CD4-positive, alpha-beta T cell (primary cell): ENCODE measurements at regions not wholly inside any gene's neighbourhood (a gene's known extent, or its start where the extent isn't known, plus 50 kb on each side); places are given as distances from the start of the nearest gene placed in this dataset.

Experiments
- ATAC-seq: fragments of 200-7000 bp; cut with Tn5 transposase; one replicate; pipeline ENCODE4 v1.10.0; 2022; ENCODE audit warnings: mild to moderate bottlenecking; ENCODE audit not compliant: poor library complexity
- CTCF ChIA-PET: fragments of 350-600 bp; sonication (Branson Sonifier 250); formaldehyde crosslinking; loops from one replicate; lab custom pipeline; 2021; ENCODE audit warnings: antibody characterized with exemption, inconsistent platforms; lab: Charles Lee
- POLR2A ChIA-PET: fragments of 350-600 bp; sonication (Branson Sonifier 250); formaldehyde crosslinking; loops from one replicate; lab custom pipeline; 2021; ENCODE audit warnings: antibody characterized with exemption, inconsistent platforms; lab: Charles Lee
- DNase-seq, 14 experiments: peaks; one replicate each; pipeline ENCODE4 v3.0.0-alpha.2; 2013 to 2020; ENCODE audit warnings: mixed read lengths in 2 of 14
- H3K27ac ChIP-seq, 2 donors: one replicate each; pipeline versions ENCODE4 v1.5.1 to v1.7.0; 2013; ENCODE audit warnings: low read length in 2 of 2, low read depth in 1 of 2, mild to moderate bottlenecking in 1 of 2
- H3K27me3 ChIP-seq, 2 experiments: 1 replicate in 1 of 2; 2 replicates in 1 of 2; pipeline versions ENCODE4 v1.6.1 to v1.7.0; 2013; ENCODE audit warnings: low read length in 2 of 2, control low read depth in 1 of 2, mild to moderate bottlenecking in 1 of 2, moderate library complexity in 1 of 2; ENCODE audit not compliant: insufficient read depth in 2 of 2, control insufficient read depth in 1 of 2
- H3K36me3 ChIP-seq: one replicate; pipeline ENCODE4 v1.6.1; 2013; ENCODE audit warnings: low read length, control low read depth; ENCODE audit not compliant: insufficient read depth
- H3K4me1 ChIP-seq: one replicate; pipeline ENCODE4 v1.6.1; 2013; ENCODE audit warnings: low read length, control low read depth; ENCODE audit not compliant: insufficient read depth
- H3K4me3 ChIP-seq: one replicate; pipeline ENCODE4 v1.5.1; 2013; ENCODE audit warnings: mild to moderate bottlenecking, low read length, moderate library complexity
- H3K9me3 ChIP-seq, 2 experiments: 1 replicate in 1 of 2; 2 replicates in 1 of 2; pipeline versions ENCODE4 v1.6.1 to v1.7.0; 2013; ENCODE audit warnings: low read length in 2 of 2, mild to moderate bottlenecking in 2 of 2, control low read depth in 1 of 2, moderate library complexity in 1 of 2; ENCODE audit not compliant: control insufficient read depth in 1 of 2, insufficient read depth in 1 of 2
- H3K27ac Mint-ChIP-seq: one replicate; pipeline ENCODE4 v1.8.0; 2020; ENCODE audit warnings: mixed read lengths
- H3K27me3 Mint-ChIP-seq: one replicate; pipeline ENCODE4 v1.8.0; 2021; ENCODE audit warnings: mixed read lengths
- H3K36me3 Mint-ChIP-seq: one replicate; pipeline ENCODE4 v1.8.0; 2021; ENCODE audit warnings: low read depth, mixed read lengths
- H3K4me1 Mint-ChIP-seq: one replicate; pipeline ENCODE4 v1.8.0; 2021; ENCODE audit warnings: low read depth, mixed read lengths
- H3K4me3 Mint-ChIP-seq: one replicate; pipeline ENCODE4 v1.8.0; 2020; ENCODE audit warnings: mild to moderate bottlenecking, mixed read lengths
- H3K9me3 Mint-ChIP-seq: one replicate; pipeline ENCODE4 v1.8.0; 2020; ENCODE audit warnings: mixed read lengths
- intact Hi-C, 2 experiments: fragments of 100-400 bp; cut with DNase I in 1 of 2; cut with micrococcal nuclease in 1 of 2; formaldehyde crosslinking; loops; one replicate each; pipeline versions ENCODE4 v1.15.1 to v1.9.0; 2023 to 2025; cut with DNase I, micrococcal nuclease
- TF ChIP-seq, protein P1 (sequence below): fragments of 200-600 bp; IDR thresholded peaks from one replicate; pipeline ENCODE4 v1.8.0; 2022; ENCODE audit warnings: antibody characterized with exemption, mild to moderate bottlenecking

DNA sequence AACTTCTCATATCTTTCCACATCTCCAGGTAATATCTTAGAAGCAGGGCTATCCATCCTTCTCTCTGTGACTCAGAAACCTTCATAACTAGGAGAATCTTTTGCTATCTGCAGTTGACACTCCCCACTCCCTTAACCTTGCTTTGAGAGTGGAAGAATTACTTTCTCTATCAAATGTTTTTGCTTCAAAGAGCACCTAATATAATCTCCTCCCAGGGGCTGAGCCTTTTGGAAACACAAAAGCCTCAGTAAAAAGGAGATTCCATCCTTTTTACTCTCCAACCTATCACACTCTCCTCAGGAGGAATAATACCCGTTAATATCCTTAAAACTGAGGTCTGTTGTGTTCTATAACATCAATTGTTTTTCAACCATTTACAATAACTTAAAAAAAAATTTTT lies 94.9 kb upstream of the DNAJC10 start:
- ChIA-PET POLR2A (no interaction called here), CTCF (no interaction called here)
- no peaks in the 10 kb centered on the region for H3K36me3 ChIP-seq
- TF ChIP-seq, protein P1, sequence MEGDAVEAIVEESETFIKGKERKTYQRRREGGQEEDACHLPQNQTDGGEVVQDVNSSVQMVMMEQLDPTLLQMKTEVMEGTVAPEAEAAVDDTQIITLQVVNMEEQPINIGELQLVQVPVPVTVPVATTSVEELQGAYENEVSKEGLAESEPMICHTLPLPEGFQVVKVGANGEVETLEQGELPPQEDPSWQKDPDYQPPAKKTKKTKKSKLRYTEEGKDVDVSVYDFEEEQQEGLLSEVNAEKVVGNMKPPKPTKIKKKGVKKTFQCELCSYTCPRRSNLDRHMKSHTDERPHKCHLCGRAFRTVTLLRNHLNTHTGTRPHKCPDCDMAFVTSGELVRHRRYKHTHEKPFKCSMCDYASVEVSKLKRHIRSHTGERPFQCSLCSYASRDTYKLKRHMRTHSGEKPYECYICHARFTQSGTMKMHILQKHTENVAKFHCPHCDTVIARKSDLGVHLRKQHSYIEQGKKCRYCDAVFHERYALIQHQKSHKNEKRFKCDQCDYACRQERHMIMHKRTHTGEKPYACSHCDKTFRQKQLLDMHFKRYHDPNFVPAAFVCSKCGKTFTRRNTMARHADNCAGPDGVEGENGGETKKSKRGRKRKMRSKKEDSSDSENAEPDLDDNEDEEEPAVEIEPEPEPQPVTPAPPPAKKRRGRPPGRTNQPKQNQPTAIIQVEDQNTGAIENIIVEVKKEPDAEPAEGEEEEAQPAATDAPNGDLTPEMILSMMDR = no peak
- no peak for ATAC-seq
- no peak overlapping the region for H3K27ac ChIP-seq
- no peak overlapping the region for H3K4me3 ChIP-seq
- peaks cover 3% of the 10 kb centered on the region for H3K27me3 Mint-ChIP-seq
- no peak overlapping the region for H3K4me3 Mint-ChIP-seq
- H3K27me3 ChIP-seq = peaks cover 0 to 3% of the 10 kb centered on the region in 2 experiments
- no peak overlapping the region for H3K27ac Mint-ChIP-seq
- H3K36me3 Mint-ChIP-seq = no peaks in the 10 kb centered on the region
- no peaks in the 10 kb centered on the region for H3K9me3 ChIP-seq
- DNase-seq = no peak
- no peaks in the 10 kb centered on the region for H3K9me3 Mint-ChIP-seq
- H3K4me1 Mint-ChIP-seq = no peaks in the 10 kb centered on the region
- H3K4me1 ChIP-seq = no peaks in the 10 kb centered on the region
- intact Hi-C loops = no loop called here

DNA sequence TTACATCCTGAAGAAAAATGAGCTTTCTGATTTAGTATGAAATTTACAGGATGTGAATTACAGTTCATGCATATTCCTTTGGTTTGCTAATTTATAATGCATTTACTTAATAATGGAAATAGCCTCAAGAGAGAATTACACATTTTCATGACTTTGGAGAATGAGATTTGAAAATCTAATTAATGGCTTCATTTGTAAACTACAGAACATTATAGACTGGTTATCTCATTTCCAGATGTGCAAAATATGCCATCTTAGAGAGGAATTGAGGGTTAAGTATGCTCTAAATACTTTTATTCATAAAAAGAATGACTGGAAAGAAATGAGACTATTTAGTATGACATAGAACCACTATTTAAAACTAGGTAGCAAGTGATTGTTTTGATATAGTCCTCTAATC lies 94.2 kb upstream of the DNAJC10 start:
- DNase-seq (no peak), ATAC-seq (no peak)
- Histone ChIP-seq H3K4me3 (no peak overlapping the region), H3K27ac (no peak overlapping the region), H3K36me3 (no peaks in the 10 kb centered on the region), H3K27me3 (peaks cover 0 to 3% of the 10 kb centered on the region in 2 experiments), H3K4me1 (no peaks in the 10 kb centered on the region), H3K9me3 (no peaks in the 10 kb centered on the region)
- Mint-ChIP-seq H3K27ac (no peak overlapping the region), H3K36me3 (no peaks in the 10 kb centered on the region), H3K9me3 (no peaks in the 10 kb centered on the region), H3K27me3 (peaks cover 3% of the 10 kb centered on the region), H3K4me1 (no peaks in the 10 kb centered on the region), H3K4me3 (no peak overlapping the region)
- TF ChIP-seq, protein P1 = no peak
- CTCF ChIA-PET = no interaction called here
- POLR2A ChIA-PET = no interaction called here
- intact Hi-C loops = no loop called here

DNA sequence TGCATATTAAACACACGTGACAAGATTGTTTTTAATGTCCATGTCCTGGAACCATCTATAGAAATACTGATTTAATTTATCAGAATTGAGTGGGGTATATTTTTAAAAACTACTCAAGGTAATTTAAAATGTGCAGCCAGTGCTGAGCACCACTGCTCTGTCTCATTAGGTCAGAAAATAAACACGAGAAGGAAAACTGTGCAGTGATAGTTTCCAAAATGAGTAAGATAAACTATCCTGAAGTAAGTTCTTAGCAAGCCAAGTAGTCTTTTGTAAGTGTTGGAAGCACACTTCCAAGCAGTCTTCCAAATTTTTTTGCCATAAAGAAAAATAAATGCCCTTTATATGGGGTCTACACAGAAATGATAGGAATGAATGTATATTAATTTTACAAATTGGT lies 93.8 kb upstream of the DNAJC10 start:
- Mint-ChIP-seq H3K4me3 (no peak overlapping the region), H3K27ac (no peak overlapping the region), H3K4me1 (no peaks in the 10 kb centered on the region), H3K36me3 (no peaks in the 10 kb centered on the region), H3K9me3 (no peaks in the 10 kb centered on the region), H3K27me3 (peaks cover 3% of the 10 kb centered on the region)
- ChIA-PET CTCF (no interaction called here), POLR2A (no interaction called here)
- Histone ChIP-seq H3K27ac (no peak overlapping the region), H3K36me3 (no peaks in the 10 kb centered on the region), H3K4me3 (no peak overlapping the region), H3K4me1 (no peaks in the 10 kb centered on the region), H3K27me3 (peaks cover 0 to 3% of the 10 kb centered on the region in 2 experiments), H3K9me3 (no peaks in the 10 kb centered on the region)
- ATAC-seq (no peak), DNase-seq (no peak)
- TF ChIP-seq, protein P1 = no peak
- intact Hi-C loops = no loop called here
